ENCODE measurements at regions not wholly inside any gene's neighbourhood (a gene's known extent, or its start where the extent isn't known, plus 50 kb on each side); places are given as distances from the start of the nearest gene placed in this dataset.

DNA sequence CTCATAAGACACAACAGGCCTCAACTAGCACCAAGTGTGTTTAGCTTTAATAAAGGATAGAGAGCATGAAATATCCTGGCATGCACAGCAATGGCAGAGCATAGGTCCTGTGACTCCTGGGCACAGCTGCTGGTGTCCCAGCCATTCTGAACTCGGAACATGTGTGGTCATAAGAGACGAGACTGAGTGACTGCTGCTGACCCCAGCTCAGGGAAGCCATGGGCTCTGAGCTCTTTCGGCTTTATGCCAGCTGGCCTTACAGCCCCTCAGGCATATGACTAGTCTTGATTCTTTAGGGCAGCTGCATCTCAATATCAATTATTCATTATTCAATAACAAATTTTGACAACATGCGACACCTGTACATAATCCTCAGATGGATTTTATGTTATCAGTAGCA, 62.4 kb upstream of the TOPAZ1 start:
- TF ChIP-seq, protein P1, sequence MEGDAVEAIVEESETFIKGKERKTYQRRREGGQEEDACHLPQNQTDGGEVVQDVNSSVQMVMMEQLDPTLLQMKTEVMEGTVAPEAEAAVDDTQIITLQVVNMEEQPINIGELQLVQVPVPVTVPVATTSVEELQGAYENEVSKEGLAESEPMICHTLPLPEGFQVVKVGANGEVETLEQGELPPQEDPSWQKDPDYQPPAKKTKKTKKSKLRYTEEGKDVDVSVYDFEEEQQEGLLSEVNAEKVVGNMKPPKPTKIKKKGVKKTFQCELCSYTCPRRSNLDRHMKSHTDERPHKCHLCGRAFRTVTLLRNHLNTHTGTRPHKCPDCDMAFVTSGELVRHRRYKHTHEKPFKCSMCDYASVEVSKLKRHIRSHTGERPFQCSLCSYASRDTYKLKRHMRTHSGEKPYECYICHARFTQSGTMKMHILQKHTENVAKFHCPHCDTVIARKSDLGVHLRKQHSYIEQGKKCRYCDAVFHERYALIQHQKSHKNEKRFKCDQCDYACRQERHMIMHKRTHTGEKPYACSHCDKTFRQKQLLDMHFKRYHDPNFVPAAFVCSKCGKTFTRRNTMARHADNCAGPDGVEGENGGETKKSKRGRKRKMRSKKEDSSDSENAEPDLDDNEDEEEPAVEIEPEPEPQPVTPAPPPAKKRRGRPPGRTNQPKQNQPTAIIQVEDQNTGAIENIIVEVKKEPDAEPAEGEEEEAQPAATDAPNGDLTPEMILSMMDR (IDR thresholded peaks at IDR 0.05): no peak
- no peak for TF ChIP-seq POLR2A (IDR thresholded peaks at IDR 0.05)

All from stomach (tissue), 4 donors.